ENCODE measurements at regions not wholly inside any gene's neighbourhood (a gene's known extent, or its start where the extent isn't known, plus 50 kb on each side); places are given as distances from the start of the nearest gene placed in this dataset.

DNA sequence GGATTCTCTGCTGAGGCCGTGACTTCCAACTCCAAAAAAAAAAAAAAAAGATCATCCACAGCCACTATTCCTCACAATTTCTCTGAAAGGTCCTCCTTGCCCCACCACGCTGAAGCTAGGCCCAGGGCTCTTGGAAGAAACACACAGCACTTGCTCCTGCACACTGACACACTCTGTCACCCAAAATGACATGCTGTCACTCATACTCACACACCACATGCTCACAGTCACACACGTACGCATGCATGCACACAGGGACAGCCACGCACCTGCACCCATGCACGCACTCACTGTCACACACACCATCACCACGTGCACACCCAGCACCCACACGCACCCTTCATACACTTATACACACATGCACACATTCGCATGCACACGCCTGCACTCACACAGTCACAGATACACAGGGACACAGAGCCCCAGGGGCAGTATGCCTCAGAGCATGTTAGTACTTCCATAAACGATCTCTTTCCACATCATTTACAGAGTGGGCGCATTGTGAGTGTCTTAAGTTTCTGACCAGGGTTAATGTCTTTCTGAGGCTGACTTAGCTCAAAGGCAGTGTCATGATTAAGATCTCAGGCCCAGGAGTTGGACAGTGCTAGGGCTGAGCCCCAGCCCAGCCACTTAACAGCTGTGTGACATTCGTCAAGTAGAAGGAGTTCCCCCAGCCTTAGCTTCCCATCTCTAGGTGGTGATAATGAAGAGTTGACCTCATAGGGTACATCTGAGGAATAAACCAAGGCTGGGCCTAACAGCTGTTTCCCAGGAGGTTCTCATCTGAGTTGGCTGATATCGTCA is 93.4 kb downstream of the GLI2 start:
- DNase-seq (ENCODE audit: low read depth in 2 of 2) = no peak

DNA sequence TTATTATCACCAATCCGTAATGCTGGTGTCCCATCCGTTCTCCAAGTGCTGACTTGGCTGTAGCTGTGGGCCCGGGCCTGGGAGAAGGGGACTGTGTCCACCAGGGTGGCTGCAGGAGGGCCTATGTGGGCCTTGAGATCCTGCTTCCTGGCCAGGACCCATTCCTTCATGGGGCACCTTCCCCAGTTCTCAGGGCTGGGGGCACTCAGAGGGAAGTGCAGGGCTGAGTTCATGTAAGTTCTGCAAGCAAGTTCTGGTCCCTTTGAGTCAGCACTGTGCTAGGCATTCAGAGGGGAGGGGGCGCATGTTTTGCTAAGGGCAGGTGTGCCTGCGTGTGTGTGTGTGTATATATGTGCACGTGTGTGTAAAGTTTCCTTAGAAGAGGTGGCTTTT is 94.0 kb downstream of the GLI2 start:
- no peak for DNase-seq (ENCODE audit: low read depth in 2 of 2)

DNA sequence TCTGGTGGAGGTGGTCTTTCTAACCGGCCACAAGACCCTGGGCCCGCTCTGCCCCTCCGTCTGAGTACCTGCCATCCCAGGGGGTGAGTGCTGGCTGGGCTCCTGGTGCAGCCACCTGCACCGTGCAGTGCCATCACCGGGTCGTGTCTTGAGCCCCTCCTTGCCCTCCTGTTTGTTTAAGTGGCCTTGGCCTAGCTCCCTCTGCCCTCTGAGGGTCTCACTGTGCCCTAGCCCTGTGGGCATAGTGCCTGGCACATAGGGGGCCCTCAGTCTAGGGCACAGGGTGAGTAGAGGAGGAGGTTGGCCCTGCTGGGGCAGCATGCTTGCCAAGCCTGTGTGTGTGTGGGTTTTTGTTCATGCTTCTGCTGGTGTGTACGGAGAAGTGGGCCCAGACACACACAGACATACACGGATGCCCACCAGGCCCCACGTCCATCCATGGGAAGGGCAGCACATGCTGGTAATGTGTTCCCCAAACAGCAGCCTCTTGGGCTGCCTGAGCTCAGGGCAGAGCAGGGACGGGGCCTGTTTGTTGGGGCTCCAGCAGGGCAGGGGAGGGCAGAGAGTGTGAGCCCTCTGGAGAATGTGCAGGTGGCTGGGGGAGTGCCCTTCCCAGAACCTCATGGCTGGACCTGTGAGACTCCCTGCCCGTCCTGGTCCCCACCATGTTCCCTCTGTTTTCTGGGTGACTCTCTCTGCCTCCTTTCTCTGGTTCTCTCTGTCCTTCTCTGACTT is 94.6 kb downstream of the GLI2 start:
- no peak for DNase-seq (ENCODE audit: low read depth in 2 of 2)

DNA sequence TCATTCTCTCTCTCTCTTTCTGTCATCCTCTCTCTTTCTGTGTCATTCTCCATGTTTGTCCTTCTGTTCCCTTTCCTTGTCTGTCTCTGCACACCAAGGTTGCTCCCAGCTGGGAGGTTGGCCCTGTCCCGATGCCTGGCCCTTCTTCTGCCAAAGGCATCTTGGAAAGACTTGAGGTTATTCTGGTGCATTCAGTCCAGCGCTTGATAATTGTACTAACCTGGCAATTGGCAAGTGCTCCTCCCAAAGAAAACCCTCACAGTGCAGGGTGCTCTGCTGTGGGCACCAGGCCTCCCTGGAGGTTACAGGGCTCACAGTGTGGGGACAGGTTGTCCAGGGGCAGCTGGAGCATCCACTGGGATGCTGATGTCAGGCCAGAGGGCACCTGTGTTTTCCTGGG is 95.4 kb downstream of the GLI2 start:
- no peak for DNase-seq (ENCODE audit: low read depth in 2 of 2)

DNA sequence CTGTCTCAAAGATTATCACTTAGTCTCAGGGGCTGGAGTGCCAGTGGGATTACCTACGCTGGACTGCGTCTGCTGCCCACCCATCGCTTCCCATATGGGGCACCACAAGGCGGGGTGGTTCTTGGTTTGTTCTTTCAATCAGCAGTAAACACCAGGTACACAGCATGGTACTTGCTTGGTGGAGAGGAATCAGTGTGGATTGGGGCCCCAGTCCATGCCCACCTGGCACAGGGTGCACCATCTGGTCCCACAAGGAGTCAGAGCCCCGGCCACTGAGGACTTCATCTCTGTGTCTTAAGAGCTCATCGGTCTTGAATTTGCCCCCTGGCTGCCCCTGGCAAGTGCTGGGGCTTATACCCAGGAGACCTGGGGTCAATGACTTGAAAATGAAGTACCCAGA is 96.2 kb downstream of the GLI2 start:
- no peak for DNase-seq (ENCODE audit: low read depth in 2 of 2)

DNA sequence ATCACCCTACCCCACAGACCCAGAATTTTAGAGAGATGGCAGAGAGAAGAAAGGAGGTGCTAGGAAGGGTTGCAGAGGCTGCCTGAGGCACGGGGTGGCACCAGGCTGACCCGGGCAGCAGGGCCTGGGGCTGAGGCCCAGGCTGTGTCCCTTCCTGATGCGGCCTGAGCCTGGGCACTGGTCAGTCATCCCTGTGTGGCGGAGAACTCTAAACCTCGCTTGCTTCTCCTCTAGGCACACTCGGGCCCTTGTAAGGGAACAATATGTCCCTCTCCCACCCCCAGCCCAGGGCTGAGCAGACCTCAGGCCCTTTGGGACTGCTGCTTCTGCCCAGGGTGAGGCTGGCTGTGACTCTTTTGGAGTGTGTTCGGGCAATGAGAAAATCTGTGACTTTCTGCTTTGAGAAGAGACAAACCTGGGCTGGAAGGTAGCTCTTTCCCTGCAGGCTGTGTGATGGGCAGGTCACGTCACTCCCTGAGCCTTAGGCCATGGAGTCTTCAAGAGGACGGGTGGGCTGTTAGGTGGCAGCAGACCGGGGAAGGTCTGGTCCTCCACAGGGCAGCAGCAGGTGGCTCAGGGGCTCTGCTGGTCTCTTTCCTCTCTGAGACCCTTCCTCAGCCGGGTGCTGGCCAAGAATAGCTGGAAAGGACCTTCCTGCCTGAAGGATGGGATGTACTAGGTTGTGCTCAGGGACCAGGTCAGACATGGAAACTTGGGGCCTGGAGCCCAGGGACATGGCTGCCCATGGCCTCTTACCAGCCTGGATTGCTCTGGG is 96.8 kb downstream of the GLI2 start:
- DNase-seq (ENCODE audit: low read depth in 2 of 2) = no peak

DNA sequence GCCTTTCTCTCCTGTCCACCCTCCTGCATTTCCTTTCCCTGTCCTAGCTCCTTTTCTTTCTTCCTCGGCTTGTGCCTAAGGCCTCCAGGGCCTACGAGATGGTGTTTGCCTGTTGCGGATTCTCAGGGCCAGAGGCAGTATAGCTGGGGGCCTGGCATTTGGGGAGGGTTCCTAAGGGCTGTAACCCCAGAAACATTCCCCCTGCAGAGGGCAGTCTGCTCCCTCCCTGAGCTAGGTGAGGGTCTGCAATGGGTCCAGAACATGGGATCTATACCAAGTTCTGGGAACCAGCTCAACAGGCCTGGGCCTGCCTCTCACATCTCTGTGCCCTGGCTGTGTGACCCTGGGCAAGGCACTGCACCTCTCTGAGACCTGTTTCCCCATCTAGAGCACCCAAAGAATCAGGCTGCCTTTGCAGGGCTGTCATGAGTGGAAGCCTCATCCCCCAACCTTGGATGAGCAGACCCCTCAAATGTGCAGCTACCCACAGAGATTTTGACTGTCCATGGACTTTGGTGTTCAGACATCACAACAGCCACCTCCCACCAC is 97.5 kb downstream of the GLI2 start:
- DNase-seq (ENCODE audit: low read depth in 2 of 2) = no peak

DNA sequence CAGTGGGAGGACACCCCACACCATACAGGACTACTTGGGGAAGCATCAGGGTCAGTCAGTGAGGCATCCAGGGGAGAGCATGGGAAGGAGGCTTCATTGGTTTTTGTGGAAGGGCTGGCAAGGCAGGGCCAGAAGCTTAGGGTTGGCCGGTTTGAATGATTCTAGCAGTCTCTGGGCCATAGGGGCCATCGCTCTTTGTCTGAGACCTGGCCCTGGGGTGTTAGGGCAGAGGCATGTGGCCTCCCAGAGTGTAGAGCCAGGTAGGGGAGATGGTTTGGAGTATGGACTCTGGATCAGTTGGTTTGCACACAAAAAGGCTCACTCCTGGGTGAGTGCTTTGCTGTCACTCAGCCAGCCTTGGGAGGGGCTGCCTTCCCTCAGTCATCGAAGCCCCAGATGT is 98.5 kb downstream of the GLI2 start:
- no peak for DNase-seq (ENCODE audit: low read depth in 2 of 2)

DNA sequence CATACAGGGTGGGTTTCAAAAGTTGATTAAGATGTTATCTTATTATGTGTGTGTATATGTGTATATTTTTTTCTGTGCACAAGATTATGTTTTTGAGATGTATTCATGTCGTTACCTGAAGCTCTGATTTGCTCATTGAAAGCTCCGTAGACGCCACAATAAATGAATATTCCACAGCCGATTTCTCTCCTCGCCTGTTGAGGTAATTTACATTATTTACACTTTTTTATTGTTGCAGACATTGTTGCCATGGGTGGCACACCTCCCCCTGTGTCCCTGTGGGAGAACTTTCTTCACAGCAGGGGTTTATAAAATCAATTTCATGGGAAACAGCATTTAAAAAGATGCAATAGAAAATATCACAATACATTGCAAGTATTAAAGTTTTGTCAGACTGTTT is 100.6 kb downstream of the GLI2 start:
- DNase-seq (ENCODE audit: low read depth in 2 of 2) = no peak

DNA sequence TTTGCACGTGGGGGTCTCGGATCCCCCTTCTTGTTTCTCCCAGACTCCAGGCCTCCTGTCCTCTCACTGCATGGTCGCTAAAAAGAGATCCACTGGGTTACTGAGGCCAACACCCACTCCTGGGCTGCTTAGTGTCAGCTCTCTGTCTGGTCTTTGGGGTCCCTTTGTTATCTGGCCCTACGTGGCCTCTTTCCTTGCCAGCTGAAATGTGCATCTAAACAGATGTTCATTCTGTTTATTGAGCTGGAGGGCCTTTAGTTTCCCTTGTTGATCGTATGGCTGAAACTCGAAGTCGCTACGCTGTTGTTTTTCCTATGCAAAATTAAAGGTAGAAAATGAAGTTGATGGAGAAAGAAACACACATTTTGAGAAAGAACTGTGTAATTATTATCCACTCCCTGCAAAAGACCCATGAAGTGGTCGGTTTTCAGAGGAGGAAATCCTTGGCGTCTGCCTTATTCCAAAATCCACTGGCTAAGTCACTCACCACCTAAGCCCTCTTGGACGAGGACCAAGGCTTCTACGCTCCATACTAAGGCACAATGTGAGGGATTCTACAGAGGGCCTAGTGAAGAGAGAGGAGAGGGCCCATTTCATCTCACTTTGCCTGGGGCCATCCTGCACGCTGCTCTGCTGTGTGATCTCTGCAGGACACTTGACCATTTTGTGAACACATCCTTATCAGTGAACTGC is 105.3 kb downstream of the GLI2 start:
- no peak for DNase-seq (ENCODE audit: low read depth in 2 of 2)

DNA sequence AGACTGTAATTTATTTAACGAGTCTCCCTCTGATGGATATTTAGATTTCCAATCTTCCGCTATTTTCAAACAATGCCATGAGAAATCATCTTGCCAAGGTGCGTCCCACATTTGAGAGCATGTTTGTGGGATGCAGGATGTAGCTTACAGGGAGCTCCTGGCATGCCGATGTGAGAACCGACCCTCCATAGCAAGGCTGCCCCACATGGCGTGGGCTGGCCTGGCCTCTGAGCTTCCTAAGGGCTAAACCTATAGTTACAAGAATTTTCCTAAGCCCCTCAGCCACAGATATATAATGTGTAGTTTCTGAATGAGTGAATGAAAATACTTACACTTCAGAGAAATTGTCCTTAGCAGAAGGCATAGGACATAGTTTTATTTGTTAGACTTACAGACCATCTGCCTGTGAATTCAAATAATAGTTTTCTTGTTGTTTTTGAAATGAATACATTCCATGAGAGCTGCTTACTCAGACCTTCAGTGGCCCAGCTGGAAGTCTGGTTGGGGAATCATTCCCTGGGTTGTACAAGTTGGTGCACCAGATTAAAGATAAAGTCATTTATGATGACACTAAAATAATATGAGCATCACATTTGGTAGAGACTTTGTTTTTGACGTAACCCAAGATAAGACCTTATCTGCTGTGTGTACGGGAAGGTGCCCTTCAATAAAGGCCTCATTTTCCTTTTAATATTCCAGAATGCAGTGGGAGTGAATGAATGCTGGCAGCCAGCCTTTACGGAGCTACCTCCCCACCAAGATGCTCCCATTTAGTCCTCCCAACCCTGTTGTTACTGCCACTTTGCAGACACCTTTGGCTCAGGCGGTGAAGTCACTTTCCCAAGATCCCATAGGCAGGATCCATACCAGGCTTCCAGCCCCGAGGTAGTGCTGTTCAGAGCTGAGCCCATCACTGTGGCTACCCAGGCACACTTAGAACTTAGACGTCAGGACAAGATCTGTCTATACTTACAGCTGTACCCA is 107.1 kb downstream of the GLI2 start:
- DNase-seq (ENCODE audit: low read depth in 2 of 2) = no peak

DNA sequence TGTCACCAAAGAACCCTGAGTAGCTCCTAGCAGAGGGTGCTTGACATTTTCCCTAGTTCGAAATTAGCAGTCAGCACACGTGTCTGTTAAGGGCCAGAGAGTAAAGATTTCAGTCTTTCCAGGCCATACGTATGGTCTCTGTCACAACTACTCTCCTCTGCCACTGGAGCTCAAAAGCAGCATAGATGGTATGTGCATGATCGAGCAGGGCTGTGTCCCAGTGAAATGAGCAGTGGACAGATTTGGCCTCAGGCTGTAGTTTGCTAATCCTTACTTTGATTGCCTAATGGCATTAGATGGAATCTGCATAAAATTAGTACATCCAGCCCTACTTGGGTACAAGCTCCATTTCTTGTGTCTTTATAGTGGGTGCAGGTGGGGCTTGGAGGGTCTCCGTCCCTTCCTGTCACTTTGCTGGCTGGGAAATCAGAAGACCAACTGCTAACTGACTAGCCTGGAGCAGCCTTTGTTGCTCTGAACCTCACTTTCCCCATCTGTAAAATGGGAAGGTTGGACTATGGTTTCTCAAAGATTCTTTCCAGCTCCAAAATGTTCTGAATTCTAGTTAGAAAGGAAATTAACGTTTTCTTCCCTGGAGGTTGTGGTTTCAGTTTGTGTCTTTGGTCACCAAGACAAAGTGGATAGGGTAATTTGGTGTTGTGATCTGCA is 108.5 kb downstream of the GLI2 start:
- DNase-seq (ENCODE audit: low read depth in 2 of 2) = no peak

DNA sequence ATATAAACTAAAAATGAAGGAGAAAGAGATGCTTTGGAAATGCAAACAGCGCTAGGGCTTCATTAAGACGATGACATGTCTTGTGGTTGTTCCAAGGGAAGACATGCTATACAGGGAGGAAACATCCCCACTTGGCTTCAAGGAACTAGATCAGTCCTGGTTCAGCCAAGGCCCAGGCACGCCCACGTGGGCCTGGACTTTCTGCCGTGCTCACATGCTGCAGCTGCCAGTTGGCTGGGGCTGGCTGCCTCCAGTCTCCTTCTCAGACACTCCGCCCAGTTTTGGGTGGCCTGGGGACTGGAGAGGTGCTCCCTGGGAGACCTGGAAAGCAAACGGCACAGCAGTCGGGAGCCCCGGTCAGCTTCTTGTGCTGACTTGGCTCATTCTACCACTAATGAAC is 109.6 kb downstream of the GLI2 start:
- DNase-seq (ENCODE audit: low read depth in 2 of 2) = no peak

DNA sequence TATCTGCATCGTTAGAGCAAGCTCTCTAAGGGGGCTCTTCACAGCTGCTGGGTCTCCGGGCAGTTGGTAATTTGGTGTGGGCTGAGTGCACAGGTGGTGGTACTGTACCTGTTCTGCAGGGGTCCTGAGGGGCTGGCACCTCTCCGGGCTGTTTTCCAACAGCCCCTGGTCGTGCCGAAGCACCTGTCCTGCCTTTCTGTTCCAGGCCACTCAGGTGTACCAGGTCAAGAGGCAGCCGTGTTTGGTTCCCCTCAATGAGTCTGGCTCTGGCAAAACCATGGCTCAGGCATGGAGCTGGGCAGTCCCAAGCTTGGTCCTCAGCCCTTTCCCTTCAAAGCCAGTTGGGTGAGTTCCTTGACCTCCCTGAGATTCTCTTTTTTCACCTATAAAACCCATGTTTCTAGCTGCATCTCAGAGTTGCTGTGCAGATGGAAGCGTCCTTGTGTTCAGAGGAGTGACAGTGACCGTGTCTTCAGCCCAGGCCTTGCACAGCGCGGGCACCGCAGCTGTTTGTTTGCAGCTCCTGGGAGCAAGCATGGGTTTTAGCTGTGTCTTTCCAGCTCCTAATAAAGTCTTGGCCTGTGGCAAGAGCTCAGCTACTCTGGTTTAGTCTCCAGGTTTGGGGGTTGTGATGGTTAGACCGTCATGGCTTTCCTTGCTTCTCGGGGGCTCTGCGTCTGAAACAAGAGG is 110.9 kb downstream of the GLI2 start:
- DNase-seq (ENCODE audit: low read depth in 2 of 2) = no peak

DNA sequence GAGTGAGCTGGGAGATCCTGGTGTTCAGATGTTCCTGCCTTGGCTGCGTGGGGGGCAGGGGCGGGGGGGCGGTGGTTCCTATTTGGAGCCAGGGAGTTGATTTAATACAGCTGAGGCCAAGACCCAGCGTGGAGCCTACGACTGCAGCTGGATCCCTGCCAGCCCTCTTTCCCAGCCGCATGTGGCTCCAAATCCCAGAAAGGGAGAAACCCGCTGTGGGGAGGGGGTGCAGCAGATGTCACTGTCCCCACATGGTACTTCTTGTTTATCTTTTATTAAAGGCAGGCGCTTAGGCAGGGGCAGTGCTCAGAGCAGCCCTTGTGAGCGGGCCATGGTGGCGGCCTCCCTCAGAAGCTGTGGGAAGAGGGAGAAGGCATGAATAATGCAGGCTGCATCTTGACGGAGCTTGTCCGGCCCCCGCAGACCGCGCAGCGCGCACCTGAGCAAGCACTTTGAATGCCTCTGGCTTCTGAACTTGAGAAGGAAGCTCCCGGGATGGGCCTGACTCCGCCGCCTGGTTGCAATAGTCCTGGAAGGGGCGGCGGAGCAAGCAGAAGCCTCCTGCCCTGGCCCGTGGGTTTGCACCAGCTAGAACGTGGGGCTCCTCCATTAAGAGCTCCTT is 112.1 kb downstream of the GLI2 start:
- no peak for DNase-seq (ENCODE audit: low read depth in 2 of 2)

DNA sequence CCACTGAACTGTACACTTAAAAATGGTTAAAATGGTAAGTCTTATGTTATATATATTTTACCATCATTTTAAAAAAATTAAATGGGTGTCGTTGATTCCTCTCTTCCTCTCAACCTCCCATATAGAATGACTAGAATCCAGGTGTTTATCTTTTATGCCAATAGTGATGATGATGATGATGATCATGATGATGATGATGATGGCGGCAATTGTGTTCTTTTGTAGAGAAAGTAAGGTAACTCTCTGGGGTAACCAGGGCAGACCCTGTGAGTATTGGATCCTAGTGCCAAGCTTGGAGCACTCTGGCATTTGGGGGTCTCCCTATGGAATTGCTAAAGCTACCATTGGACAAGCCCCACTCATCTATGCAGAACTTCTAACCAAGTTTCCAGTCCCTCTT is 113.6 kb downstream of the GLI2 start:
- no peak for DNase-seq (ENCODE audit: low read depth in 2 of 2)

DNA sequence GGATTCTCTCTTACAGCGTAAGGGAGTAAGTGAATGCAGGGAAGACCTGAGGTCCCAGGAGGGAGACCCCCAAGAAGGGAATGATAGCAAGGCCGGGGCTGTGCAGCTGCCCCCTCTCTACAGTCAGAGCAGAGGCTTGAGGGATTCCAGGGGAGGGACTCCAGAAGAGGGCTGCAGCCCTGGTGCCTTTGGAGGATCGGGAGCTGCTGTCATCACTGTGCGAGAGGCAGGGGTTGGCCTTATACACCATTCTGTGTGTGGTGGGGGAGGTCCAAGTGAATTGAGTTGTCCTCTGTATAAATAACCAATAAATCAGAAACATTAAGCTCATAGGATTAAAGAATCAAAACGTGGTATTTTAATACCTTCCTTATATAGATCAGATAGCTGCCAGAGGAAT is 114.9 kb downstream of the GLI2 start:
- DNase-seq (ENCODE audit: low read depth in 2 of 2) = no peak

DNA sequence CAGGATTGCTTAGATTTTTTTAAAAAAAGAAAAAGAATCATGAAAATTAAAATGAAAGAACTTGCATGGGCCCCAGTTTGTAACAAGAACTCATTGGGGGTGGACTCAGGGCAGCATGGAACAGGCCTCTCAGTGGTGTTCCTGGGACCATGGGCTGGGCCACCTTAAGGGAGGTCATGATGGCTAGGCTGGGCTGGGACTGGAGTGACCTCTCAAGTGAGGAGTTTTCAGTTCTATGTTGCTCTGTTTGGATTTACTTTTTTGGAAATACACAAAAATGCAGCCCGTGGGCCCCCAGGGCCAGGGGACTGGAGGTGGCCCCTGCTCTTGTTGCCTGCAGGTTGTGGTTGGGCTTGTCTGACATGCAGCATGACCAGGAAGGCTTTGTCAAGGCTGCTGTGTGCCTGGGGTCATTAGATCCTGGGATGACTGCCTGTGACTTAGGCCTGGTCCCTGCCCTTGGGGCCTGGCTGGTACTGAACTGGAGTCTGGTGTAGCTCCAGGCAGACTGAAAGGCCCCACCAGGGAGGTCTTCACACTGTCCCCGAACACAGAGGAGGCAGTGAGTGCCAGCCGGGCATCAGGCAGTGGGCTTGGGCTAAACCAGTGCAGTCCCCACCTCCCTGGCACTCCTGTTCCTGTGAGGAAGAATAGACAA is 115.6 kb downstream of the GLI2 start:
- no peak for DNase-seq (ENCODE audit: low read depth in 2 of 2)
